GF-D8 (cell line): ENCODE measurements at regions not wholly inside any gene's neighbourhood (a gene's known extent, or its start where the extent isn't known, plus 50 kb on each side); places are given as distances from the start of the nearest gene placed in this dataset.
A peak's percentile ranks its signal among the peaks of the same experiment; 100 is the strongest.
"Not testable (repeated sequence)": the region's sequence is repeated elsewhere in the genome, so short reads cannot be mapped to it uniquely, and the experiment has no call there.

Source experiments
- DNase-seq: peaks from one replicate; lab custom pipeline; 2025; lab: John Stamatoyannopoulos, UW

GRCh38 chr17:37828651-37829124 lies 83.8 kb upstream of the HNF1B start:
- peak; percentile 56 for DNase-seq

- peak; percentile 77 for DNase-seq
Observed at GRCh38 chr17:37827905-37828650, 83.2 kb upstream of the HNF1B start.

GRCh38 chr17:37826497-37827430 lies 81.9 kb upstream of the HNF1B start:
- peak; percentile 72 for DNase-seq

- DNase-seq: no peak
Observed at GRCh38 chr17:37825851-37826250, 81.0 kb upstream of the HNF1B start.

GRCh38 chr17:37824534-37825485 lies 80.0 kb upstream of the HNF1B start:
- DNase-seq: peak; percentile 51

- DNase-seq: no peak
Observed at GRCh38 chr17:37823996-37824395, 79.1 kb upstream of the HNF1B start.

GRCh38 chr17:37820995-37821713 lies 76.3 kb upstream of the HNF1B start:
- DNase-seq: no peak

GRCh38 chr17:37820313-37820994 lies 75.6 kb upstream of the HNF1B start:
- no peak for DNase-seq

- DNase-seq: no peak
Observed at GRCh38 chr17:37818689-37819088, 73.8 kb upstream of the HNF1B start.

GRCh38 chr17:37816950-37817349 lies 72.1 kb upstream of the HNF1B start:
- no peak for DNase-seq

- DNase-seq: no peak
Observed at GRCh38 chr17:37815536-37815935, 70.7 kb upstream of the HNF1B start.

GRCh38 chr17:37813751-37814150 lies 68.9 kb upstream of the HNF1B start:
- DNase-seq: no peak

- DNase-seq: not testable (repeated sequence)
Observed at GRCh38 chr17:37808846-37809245, 64.0 kb upstream of the HNF1B start.

GRCh38 chr17:37802712-37803416 lies 58.0 kb upstream of the HNF1B start:
- DNase-seq: no peak

GRCh38 chr17:37802061-37802595 lies 57.3 kb upstream of the HNF1B start:
- no peak for DNase-seq

GRCh38 chr17:37801171-37801570 lies 56.3 kb upstream of the HNF1B start:
- no peak for DNase-seq

GRCh38 chr17:37797206-37797605 lies 52.3 kb upstream of the HNF1B start:
- DNase-seq: no peak

- DNase-seq: no peak
Observed at GRCh38 chr17:37796076-37796475, 51.2 kb upstream of the HNF1B start.
